DMS153 (cell line): ENCODE measurements at regions not wholly inside any gene's neighbourhood (a gene's known extent, or its start where the extent isn't known, plus 50 kb on each side); places are given as distances from the start of the nearest gene placed in this dataset.
"Not testable (repeated sequence)": the region's sequence is repeated elsewhere in the genome, so short reads cannot be mapped to it uniquely, and the experiment has no call there.

Experiments
- DNase-seq: peaks from one replicate; lab custom pipeline; 2025; lab: John Stamatoyannopoulos, UW

DNA sequence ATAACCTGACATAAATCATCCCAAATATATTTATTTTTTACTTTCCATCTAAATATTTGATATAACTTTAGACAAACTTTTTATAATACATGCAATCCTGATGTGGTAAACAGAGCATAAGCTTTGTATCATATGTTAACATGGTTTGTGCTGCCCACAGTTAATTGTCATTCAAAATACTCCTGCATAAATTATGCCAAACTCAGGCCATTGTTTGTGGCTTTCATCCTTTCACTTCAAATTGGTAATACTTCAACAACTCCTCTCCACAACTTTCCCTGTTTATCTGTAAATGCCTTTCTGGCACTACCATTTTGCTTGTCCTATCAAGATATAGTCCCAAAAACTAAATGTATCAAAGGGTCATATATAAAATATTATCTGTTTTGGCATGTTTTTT, 586.7 kb downstream of the HINT1 start:
- no peak for DNase-seq

DNA sequence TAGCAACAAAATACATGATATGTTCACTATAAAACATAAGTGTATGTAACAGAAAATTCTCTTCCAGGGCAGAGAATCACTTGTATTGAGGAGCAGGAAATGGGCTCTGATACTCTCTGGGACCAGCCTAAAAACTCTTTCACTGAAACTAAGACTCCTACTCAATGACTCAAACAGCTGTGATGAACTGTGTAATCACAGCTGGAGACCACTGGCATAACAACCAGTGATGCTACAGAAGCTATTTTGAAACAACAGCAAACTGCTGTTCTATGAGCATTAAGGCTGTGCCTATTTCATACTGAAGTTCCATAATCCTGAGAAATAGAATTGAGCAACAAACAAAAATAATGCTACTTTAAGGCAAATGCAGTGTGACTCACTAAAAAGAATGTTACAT, 594.0 kb downstream of the HINT1 start:
- no peak for DNase-seq

DNA sequence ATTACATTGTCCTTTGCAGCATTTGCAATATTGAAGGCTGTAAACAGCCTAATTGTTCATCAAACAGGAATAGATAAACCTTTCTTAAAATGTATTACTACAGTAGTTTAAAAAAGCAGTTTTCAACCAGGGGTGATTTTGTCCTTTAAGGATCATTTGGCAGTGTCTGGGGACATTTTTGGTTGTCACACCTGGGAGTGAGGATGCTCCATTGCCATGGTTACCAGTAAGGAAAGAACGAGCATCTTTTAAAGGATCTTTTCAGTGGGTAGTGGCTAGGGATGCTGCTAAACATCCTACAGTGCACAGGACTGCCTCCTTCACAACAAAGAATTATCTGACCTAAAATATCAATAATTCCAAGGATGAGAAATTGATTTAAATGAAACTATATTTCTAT, 596.3 kb downstream of the HINT1 start:
- DNase-seq, result no peak

DNA sequence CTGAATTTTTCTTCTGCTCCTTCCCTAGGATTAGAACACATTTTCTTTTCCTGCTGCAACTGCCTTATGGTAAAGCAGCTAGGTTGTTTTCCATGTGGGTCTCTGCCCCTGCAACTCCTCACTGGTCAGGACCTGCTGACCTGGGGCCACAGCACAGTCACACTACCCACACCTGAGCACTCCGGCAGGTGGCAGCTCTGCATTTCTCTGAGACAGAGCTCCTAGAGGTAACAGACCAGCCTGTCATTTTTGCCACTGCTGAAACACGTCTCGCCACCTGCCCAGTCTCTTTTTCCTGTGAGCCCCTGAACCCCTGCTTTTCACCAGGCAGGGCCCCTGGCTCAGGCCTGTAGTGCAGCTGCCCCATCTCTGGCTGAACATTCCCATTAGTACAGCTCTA, 609.6 kb downstream of the HINT1 start:
- DNase-seq, result no peak

DNA sequence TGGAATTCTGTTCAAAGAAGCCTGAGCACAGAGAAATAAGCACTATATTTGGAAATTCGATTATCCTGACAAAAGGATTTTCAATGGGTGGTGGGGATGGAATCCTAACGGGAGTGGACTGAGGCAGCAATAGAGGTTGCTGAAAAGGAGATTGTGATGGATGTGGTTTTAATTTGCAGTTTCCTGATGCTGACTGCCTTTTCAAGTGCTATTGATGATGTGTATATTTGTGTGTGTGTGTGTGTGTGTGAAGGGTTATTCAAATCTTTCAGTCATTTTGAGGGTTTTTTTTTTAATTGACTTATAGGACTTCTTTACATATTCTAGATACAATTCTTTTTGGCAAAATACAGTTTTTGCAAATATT, 614.5 kb downstream of the HINT1 start:
- no peak for DNase-seq

DNA sequence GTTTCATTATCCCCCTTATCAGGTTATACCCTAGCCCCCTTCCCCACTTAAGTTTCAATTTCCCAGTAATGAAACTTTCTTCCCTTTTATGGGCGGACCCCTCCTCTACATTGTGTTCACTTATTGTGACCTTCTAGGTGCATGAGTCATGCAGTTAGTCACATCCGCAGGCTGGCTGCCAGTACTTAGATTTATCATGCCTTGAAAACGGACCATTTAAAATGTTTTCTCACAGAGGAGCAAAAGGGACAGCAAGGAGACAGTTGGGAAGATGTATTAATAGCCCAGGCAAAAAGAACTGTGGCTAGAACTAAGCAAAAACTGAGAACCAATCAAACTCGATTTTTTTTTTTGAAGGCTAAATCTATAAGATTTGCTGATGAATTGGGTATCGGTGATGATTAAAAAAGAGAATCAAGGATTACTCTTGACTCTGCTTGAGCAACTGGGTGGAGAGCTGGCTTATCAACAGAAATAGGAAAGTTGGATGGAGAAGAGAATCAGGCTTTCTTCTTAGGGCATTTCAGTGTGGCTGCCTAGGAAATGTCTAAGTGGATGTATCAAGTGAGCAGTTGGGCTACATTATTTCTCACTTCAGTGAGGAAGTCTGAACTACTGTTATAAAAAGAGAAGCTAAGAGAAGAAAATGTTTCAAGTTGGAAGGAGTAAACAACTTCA, 615.0 kb downstream of the HINT1 start:
- no peak for DNase-seq

DNA sequence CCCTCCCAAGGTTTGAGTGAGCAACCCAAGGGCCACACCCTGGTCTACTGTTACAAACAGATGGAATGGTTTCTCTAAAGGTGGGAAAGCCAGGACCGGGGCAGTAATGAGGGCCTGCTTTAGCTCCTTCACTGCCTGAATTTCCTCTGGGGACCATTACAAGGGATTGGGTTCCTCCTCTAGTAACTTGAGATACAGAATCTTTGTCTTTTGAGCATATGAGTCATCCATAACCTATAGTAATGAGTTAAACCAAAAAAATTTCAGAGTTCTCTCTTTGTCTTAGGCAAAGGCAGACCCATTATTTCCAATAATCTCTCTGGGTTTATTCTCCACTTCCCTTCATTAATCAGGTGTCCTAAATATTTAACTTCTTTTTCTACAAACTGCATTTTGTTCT, 618.8 kb downstream of the HINT1 start:
- DNase-seq, result no peak

DNA sequence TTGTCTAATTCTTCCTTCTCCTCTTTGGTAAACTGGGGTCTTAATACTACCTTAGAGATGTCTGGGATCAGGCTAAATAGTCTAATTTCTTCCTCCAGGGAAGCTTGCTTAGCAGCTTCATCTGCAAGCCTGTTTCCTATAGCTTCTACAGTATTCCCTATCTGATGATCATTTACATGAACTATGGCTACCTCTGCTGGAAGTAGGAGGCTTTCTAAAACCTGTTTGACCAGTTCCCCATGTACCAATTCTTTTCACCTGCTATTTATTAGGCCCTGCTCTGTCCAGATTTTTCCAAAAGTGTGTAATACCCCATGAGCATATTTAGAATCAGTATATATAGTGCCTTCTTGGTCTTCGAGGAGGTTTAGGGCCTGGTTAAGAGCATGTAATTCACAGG, 619.8 kb downstream of the HINT1 start:
- DNase-seq, result no peak

DNA sequence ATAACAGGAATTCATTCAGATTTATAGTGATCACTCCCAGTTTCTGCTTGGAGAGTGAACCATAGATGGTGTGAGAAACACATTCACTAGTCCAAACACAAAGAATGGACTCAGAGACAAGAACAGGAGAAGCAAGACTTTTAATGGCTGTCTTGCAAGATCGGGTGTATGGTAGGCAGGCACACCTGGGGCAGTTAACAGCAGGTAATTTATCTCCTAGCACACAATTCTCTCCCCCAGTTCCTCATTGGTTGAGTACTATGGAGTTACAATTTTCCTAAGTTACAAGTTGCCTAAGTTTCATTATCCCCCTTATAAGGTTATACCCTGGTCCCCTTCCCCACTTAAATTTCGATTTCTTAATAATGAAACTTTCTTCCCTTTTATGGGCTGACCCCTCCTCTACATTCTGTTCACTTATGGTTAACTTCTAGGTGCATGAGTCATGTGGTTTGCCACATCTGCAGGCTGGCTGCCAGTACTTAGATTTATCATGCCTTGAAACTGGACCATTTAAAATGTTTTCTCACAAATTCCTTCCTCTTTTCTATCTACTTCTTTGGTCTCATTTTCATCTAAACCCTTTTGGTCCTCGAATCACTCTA, 623.3 kb downstream of the HINT1 start:
- no peak for DNase-seq

DNA sequence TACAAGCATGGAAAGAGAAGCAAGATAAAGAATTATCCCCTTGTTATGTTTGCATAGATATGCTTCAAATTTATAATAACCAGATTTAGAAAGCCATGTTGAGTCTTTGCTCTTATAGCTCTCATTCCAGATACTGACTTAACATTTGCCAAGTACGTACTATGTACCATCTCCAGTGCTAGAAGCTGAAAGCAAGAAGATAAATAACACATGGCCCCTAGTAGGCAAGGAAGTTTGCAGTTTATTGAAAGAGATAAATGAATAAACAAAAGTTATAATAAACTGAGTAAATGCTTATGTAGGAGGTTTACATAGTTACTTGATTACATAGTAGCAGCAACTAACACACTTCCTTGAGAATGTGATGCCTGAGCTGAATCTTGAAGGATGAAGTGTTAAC, 628.4 kb downstream of the HINT1 start:
- DNase-seq, result no peak

DNA sequence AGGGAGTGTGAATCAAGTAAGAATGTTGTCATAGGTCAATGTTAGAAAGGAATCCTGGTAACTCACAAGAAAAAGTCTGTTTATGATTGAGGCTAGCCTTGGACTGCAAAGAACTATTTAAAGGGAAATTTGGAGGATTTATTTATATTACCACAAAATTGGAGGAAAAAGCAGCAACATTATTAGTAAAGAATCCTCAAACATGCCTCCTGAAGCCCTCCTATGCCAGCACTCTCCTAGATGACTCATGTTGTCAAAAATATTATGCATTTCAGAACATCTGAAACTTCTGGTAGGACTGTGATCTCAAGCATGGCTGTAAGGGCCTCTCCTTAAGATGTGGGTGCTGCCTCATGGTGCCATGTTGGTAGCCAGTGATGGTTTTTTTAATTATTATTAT, 628.5 kb downstream of the CHSY3 start:
- DNase-seq, result no peak

DNA sequence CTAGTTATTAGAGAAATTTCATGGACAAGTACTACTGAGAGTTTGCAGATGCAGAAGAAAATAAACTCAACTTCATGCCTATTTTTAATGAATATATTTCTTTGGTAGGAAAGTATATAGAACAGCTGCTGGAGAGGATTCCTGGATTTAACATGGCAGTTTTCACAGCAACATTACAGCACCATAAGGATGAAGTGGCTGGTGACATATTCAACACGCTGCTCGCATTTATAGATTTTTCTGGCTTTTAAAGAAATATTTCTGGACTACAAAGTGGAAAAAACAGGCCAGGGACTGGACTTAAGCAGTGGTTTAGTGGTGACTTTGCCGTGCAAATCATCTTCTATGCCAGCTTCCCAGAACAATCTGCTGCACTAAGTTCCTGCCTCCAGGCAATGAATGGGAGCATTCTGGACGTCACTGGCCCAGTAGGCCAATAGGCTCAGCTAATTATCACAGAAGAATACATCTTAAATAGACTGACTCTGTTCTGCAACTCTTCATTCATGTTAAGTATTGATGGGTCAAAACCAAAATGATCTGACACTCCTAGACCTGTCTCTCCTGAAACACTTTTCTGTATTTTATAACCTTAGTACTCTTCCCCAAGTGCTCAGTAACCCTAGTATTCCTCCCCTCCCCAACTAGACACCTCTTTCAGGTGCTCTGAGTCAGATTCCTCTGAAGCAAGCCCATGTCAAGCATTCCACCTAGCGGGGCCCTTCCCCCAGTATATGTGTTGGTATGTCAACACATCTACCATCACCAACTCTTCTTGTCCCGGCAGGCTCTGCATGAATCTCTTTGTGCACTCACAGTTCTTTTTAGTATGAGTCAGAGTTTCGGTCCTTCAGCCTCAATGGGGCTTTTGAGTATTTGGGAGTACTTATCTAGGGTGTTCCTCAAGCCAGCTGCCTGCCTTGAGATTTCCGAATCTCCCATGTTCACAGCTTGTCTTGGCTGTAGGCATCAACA, 625.5 kb downstream of the CHSY3 start:
- no peak for DNase-seq

DNA sequence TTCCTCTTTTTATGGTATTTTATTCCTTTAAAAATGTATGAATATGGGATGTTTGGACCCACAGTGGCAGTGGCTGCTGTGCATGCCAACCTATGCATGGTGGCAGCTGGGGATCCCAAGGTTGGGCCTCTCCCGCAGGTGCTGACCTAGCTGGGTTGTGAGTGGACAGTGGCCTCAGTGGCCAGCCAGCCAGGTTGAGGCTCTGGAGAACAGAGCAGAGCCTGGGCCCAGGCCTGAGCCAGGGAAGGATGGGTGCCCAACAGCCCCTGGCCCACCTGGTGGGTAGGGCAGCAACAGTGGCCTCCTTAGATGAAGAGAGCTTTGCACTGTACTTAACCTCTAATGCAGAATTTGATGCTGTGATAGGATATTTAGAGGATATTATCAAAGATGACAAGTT, 624.8 kb downstream of the CHSY3 start:
- DNase-seq, result no peak

DNA sequence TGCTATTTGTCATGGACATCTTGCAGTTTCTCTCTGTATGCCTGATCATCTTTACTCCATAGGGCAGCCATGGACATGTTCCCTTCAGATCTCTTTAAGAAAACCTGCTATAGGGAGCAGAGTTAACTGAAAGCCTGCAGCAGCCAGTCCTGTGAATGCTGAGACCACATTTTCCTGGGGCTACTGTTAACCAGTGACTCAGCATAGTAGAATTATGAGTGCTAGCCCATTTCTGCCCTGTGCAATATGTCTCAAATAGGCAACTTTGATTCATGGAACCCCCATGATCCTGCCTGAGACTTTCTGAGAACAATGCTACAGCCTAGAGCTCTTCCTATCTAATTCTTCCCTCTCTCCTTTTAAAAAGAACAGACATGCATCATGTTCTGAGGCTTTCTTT, 624.2 kb downstream of the CHSY3 start:
- no peak for DNase-seq

DNA sequence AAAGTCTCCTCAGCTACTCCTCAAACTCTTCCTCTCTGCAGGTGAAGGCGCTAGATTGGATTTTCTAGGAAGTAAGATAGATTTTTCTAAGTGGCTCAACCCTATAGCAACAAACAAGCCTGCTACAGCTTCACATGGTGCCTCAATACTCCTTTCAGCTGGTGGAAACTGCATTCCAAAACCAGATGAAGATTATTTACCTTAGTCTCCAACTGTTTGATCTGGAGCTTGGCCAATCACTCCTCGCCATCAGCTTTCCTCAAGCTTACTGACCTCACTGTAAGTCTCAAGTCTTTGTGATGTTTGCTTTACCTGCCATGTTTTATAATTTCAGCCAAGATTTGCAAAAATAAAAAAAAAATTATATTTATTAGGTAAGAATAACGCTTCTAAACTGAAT, 622.4 kb downstream of the CHSY3 start:
- no peak for DNase-seq

DNA sequence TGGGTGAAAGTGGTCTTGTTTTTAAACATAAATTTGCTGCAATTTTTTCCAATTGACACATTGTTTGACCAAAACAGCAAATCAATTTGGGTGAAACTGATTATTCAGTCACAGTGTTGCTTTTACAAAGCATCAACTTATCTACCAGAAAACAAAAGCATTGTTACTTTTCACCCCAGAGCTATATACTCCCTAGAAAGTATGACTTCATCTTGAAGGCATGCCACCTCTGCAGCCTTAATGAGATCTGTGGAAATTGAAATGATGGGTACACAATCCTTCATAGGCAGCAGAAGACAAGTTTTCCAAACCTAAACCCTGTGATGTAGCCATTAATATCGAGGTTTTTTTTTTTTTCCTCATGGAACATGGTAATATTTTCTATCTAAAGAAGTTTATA, 615.9 kb downstream of the CHSY3 start:
- no peak for DNase-seq

DNA sequence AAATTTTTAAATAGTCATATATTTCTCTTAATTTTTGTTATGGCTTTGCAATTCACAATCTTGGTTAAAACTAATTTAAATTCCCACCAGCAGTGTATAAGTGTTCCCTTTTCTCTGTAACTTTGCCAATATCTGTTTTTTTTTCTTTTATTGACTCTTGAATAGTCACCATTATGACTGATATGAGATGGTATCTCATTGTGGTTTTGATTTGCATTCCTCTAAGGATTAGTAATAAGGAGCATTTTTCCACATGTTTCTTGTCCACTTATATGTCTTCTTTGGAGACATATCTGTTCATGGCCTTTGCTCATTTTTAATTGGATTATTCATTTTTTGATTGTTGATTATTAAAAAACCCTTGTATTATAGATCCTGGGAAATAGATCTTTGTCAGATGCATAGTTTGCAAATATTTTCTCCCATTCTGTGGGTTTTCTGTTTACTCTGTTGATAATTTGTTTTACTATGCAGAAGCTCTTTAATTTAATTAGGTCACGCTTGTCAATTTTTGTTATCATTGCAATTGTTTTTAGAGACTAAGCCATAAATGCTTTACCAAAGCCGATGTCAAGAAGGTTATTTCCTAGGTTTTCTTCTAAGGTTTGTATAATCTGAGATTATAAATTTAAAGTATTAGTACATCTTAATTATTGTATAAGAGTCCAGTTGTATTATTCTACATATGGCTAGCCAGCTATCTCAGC, 610.9 kb downstream of the CHSY3 start:
- no peak for DNase-seq

DNA sequence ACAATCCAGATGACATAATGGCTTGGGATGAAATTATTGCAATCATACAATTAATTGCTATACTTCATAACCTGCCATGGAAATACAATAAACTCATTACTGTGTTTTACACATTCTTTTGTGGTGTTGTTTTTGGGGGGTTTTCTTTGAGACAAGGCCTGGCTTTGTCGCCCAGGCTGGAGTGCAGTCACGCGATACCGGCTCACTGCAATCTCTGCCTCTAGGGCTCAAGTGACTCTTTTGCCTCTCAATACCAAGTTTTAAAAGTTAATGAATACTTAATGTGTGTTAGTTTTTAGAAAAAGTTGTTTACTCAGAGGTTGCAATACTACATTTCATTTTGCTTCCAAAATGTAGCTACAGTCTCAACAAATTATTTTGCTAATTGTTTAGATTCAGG, 598.4 kb downstream of the CHSY3 start:
- DNase-seq, result no peak

DNA sequence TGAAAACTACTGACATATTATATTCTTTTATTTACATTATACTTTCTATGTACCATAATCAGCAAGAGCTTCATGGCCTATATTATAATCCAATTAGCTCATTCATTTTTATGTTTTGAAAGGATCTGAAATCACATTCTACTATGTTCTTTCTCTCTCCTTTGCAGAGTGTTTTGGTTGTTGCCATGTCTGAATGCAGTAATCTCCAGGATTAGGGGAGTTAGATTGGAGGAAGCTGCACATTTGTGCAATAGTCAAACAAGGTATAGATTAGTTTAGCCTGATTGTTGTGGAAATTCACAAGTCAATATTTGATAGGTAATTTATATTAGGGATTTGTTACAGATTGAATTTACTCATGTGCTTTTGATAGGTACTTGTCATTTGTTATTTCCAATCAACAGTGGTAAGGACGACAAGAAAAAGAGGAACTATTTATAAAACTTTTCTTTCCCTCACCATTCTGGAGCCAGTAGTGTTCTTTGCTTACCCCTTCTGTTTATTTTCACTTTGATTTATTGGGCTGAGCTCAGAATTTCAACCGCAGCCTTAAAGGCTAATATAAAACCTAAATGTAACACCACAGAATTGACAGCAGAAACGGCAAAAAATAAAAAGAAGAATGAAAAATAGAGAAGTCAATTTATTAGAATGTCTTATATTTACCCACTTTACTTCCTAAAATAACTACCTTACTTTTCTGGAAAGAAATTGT, 597.0 kb downstream of the CHSY3 start:
- no peak for DNase-seq

DNA sequence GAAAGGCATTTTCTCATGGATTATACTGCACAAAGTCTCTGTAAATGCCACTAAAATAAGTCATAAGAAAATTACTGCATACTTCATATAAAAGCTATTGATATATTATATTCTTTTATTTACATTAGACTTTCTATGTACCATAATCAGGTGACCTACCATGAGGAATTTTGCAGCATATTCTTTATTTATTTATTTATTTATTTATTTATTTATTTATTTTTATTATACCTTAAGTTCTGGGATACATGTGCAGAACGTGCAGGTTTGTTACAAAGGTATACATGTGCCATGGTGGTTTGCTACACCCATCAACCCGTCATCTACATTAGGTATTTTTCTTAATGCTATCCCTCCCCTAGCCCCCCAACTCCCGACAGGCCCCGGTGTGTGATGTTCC, 596.2 kb downstream of the CHSY3 start:
- not testable (repeated sequence) for DNase-seq

DNA sequence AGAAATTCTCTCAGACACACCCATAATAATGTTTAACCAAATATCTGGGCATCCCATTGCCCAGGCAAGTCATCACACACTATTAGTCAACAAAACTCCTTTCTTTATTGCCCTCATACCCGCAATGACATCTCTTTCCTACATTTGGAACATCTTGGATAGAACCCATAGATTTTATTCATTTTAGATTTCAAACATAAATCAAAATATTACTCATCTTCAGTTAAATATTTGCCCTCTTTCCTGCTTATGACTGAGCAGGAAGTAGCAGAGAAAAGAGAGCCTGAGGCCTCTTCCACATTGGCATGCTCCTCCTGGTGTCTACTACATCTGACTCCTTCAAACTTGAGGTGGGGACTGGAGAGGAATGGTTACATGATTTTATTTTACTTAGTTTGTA, 592.0 kb downstream of the CHSY3 start:
- no peak for DNase-seq

DNA sequence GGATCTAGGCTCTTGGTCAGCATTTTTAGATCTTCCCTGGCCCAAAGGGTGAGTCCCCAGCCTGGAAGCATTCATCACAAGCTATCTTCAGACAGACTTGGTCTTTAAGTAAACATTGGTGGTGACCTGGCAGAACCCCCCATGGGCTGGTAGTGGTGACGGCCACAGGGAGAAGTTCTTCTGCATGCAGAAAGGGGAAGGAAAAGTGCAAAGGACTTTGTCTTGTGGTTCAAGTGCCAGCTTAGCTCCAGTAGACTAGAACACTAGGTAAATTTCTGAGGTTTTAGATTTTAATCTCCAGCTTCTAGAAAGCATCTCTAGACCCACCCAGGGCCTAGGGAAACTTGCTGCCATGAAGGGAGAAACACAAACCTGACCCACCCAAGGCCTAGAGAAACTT, 584.0 kb downstream of the CHSY3 start:
- DNase-seq, result no peak
